ENCODE measurements at regions not wholly inside any gene's neighbourhood (a gene's known extent, or its start where the extent isn't known, plus 50 kb on each side); places are given as distances from the start of the nearest gene placed in this dataset.

DNA sequence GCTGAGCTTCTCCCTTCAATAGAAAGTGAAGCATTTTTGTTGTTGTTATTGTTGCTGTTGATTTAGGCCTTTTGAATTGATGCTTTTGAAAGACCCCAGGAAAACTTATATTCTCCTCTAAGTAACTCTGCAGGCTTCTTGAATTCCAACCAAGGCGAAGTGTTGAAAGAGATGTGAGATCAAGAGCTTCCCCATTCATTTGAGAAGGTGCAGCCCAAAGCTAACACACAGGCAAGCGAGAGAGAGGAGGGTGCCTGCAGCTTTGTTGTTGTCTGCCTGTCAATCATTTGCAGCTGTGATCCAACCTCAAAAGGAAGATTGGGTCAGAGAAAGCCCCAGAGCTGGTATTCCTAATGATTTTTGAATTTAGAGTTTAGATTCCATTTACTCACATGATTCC lies 963.6 kb upstream of the CNTNAP5 start:
- TF ChIP-seq EZH2 (IDR thresholded peaks at IDR 0.05; ENCODE audit: insufficient read depth, low read length) = no peak
- TF ChIP-seq, protein P1, sequence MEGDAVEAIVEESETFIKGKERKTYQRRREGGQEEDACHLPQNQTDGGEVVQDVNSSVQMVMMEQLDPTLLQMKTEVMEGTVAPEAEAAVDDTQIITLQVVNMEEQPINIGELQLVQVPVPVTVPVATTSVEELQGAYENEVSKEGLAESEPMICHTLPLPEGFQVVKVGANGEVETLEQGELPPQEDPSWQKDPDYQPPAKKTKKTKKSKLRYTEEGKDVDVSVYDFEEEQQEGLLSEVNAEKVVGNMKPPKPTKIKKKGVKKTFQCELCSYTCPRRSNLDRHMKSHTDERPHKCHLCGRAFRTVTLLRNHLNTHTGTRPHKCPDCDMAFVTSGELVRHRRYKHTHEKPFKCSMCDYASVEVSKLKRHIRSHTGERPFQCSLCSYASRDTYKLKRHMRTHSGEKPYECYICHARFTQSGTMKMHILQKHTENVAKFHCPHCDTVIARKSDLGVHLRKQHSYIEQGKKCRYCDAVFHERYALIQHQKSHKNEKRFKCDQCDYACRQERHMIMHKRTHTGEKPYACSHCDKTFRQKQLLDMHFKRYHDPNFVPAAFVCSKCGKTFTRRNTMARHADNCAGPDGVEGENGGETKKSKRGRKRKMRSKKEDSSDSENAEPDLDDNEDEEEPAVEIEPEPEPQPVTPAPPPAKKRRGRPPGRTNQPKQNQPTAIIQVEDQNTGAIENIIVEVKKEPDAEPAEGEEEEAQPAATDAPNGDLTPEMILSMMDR (IDR thresholded peaks at IDR 0.05; ENCODE audit: insufficient read depth, low read depth, low read length) = no peak
